H1 (cell line): ENCODE measurements at regions not wholly inside any gene's neighbourhood (a gene's known extent, or its start where the extent isn't known, plus 50 kb on each side); places are given as distances from the start of the nearest gene placed in this dataset.

Experiments
- ATF2 ChIP-seq: IDR thresholded peaks from 2 replicates; pipeline ENCODE4 v1.6.1; 2012; ENCODE audit warnings: low read length, inconsistent platforms
- CEBPB ChIP-seq: IDR thresholded peaks from 2 replicates; pipeline ENCODE4 v1.6.1; 2012; ENCODE audit warnings: low read depth, low read length
- CHD2 ChIP-seq: IDR thresholded peaks from 2 replicates; pipeline ENCODE4 v1.6.1; 2012; ENCODE audit warnings: low read length, improper control_type of control experiment
- CTCF ChIP-seq, 3 experiments: IDR thresholded peaks; 1 replicate in 2 of 3; 2 replicates in 1 of 3; pipeline versions ENCODE4 v1.5.1 to v1.6.1; 2011; ENCODE audit warnings: low read length in 3 of 3, mild to moderate bottlenecking in 3 of 3, inconsistent platforms in 2 of 3, low read depth in 1 of 3, moderate library complexity in 1 of 3; ENCODE audit not compliant: insufficient read depth in 1 of 3; ENCODE audit errors: control extremely low read depth in 1 of 3
- EZH2 ChIP-seq: fragments of 200-600 bp; sonication (generic); IDR thresholded peaks from 2 replicates; pipeline ENCODE4 v1.7.1; 2012; ENCODE audit warnings: low read depth, mild to moderate bottlenecking, moderate library complexity, low read length, inconsistent platforms; ENCODE audit not compliant: severe bottlenecking
- MAFK ChIP-seq: IDR thresholded peaks from 2 replicates; pipeline ENCODE4 v1.6.1; 2012; ENCODE audit warnings: low read depth, mild to moderate bottlenecking, improper control_type of control experiment, low read length
- MAX ChIP-seq: IDR thresholded peaks from 2 replicates; pipeline ENCODE4 v1.6.1; 2012; ENCODE audit warnings: inconsistent platforms
- RAD21 ChIP-seq, 2 experiments: IDR thresholded peaks in 1 of 2; conservative IDR thresholded peaks in 1 of 2; 2 replicates each; pipeline ENCODE4 v1.6.1; 2011; ENCODE audit warnings: low read depth in 2 of 2, low read length in 2 of 2, improper control_type of control experiment in 1 of 2, inconsistent platforms in 1 of 2, mild to moderate bottlenecking in 1 of 2, moderate library complexity in 1 of 2
- SP1 ChIP-seq: IDR thresholded peaks from 2 replicates; pipeline ENCODE4 v1.6.1; 2011; ENCODE audit warnings: low read depth, low read length
- TBP ChIP-seq: IDR thresholded peaks from 2 replicates; pipeline ENCODE4 v1.6.1; 2011; ENCODE audit warnings: low read depth, low read length, improper control_type of control experiment

GRCh38 chr2:19262150-19262549, 96.3 kb downstream of the OSR1 start:
- no peak for TF ChIP-seq CTCF (IDR thresholded peaks at IDR 0.05; ENCODE audit: control extremely low read depth in 1 of 3, insufficient read depth in 1 of 3, low read depth in 1 of 3, low read length in 3 of 3)
- no peak for TF ChIP-seq SP1
- no peak for TF ChIP-seq TBP
- no peak for TF ChIP-seq EZH2
- no peak for TF ChIP-seq CHD2
- no peak for TF ChIP-seq RAD21 (IDR thresholded peaks at IDR 0.05 in 1 of 2, conservative IDR thresholded peaks at IDR 0.05 in 1 of 2; ENCODE audit: low read depth in 2 of 2, low read length in 2 of 2)
- no peak for TF ChIP-seq ATF2
- no peak for TF ChIP-seq CEBPB
- TF ChIP-seq MAX: no peak
- no peak for TF ChIP-seq MAFK
